ENCODE measurements at regions not wholly inside any gene's neighbourhood (a gene's known extent, or its start where the extent isn't known, plus 50 kb on each side); places are given as distances from the start of the nearest gene placed in this dataset.

DNA sequence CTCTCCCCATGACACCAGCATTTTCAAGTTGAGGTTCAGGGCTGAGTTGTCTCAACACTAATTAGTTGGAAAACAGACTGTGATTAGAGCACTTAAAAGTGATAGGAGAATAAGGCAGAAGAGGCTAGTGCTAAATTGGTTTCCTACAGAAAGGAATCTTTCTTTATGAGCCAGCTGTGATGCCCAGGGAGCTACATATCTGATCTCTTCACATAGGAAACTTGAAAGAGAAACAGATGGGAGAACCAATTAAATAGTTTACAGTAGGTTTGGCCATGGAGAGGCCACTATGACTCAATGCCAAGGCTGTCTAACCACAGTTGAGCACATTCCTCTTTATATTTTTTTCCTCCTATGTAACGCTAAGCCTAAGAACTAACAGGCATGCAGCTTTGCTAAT lies 418.3 kb upstream of the CYRIA start:
- no peak for DNase-seq (ENCODE audit: low spot score)

GRCh38 chr2:17079262-17079661 lies 413.6 kb upstream of the CYRIA start:
- no peak overlapping the region for H3K27ac ChIP-seq
- no peak for TF ChIP-seq CTCF (IDR thresholded peaks at IDR 0.05)
- no peaks in the 10 kb centered on the region for H3K27me3 ChIP-seq
- H3K9me3 ChIP-seq: peaks cover 0 to 18% of the 10 kb centered on the region in 2 donors
- no peaks in the 10 kb centered on the region for H3K36me3 ChIP-seq
- H3K4me3 ChIP-seq: no peak overlapping the region
- no peaks in the 10 kb centered on the region for H3K4me1 ChIP-seq
- DNase-seq (ENCODE audit: low spot score): no peak

More for the DNA sequence above, 418.3 kb upstream of the CYRIA start:
- TF ChIP-seq CTCF (IDR thresholded peaks at IDR 0.05): no peak
- Histone ChIP-seq H3K4me3 (no peak overlapping the region), H3K4me1 (no peaks in the 10 kb centered on the region), H3K27me3 (no peaks in the 10 kb centered on the region), H3K36me3 (no peaks in the 10 kb centered on the region), H3K27ac (no peak overlapping the region), H3K9me3 (peaks cover 0 to 17% of the 10 kb centered on the region in 2 donors)

DNA sequence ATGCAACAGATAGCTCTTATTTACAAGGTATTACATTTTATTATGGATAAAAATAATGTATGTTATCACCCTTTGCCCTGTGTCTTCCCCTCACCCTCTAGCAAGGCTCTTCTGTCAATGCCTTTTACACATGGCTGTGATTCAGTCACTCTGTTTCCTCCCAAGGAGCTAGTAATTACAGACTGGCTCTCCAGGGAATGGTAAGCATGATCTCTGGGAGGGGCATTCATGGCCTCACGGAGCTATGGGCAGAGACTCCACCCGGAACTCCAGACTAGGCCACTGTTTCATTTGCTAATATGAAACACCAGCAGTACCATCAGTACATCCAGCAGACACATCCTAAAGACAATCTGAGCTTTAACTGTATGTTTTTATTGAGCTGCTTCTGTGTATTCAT lies 410.9 kb upstream of the CYRIA start:
- no peak for TF ChIP-seq CTCF (IDR thresholded peaks at IDR 0.05)
- no peak overlapping the region for H3K27ac ChIP-seq
- no peaks in the 10 kb centered on the region for H3K4me1 ChIP-seq
- no peak overlapping the region for H3K4me3 ChIP-seq
- H3K27me3 ChIP-seq: no peaks in the 10 kb centered on the region
- H3K9me3 ChIP-seq: peaks cover 0 to 18% of the 10 kb centered on the region in 2 donors
- DNase-seq (ENCODE audit: low spot score): no peak
- no peaks in the 10 kb centered on the region for H3K36me3 ChIP-seq

GRCh38 chr2:17070711-17071110 lies 405.1 kb upstream of the CYRIA start:
- DNase-seq (ENCODE audit: low spot score): no peak
- Histone ChIP-seq H3K4me3 (no peak overlapping the region), H3K36me3 (no peaks in the 10 kb centered on the region), H3K9me3 (no peaks in the 10 kb centered on the region), H3K27me3 (no peaks in the 10 kb centered on the region), H3K27ac (no peak overlapping the region), H3K4me1 (no peaks in the 10 kb centered on the region)
- no peak for TF ChIP-seq CTCF (IDR thresholded peaks at IDR 0.05)

DNA sequence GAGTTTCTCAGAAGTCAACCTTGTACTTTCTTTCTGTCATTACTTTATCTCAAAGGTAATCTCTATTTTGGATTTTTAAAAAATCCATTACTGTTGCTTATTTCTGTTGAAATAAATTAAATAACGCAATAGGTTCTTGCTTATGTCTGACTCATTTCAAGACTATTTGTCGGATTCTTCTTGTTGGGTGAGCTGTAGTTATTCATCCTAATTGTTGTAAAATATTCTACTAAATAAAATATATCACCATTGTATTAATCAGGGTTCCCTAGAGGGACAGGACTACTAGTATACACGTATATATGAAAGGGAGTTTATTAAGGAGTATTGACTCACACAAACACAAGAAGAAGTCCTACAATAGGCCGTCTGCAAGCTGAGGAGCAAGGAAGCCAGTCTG lies 403.9 kb upstream of the CYRIA start:
- H3K36me3 ChIP-seq: no peaks in the 10 kb centered on the region
- H3K4me1 ChIP-seq: no peaks in the 10 kb centered on the region
- no peak overlapping the region for H3K27ac ChIP-seq
- H3K9me3 ChIP-seq: no peaks in the 10 kb centered on the region
- TF ChIP-seq CTCF (IDR thresholded peaks at IDR 0.05): no peak
- DNase-seq (ENCODE audit: low spot score): no peak
- no peak overlapping the region for H3K4me3 ChIP-seq
- H3K27me3 ChIP-seq: no peaks in the 10 kb centered on the region

GRCh38 chr2:17068021-17068420 lies 402.4 kb upstream of the CYRIA start:
- Histone ChIP-seq H3K27ac (no peak overlapping the region), H3K9me3 (no peaks in the 10 kb centered on the region), H3K4me1 (no peaks in the 10 kb centered on the region), H3K27me3 (no peaks in the 10 kb centered on the region), H3K4me3 (no peak overlapping the region), H3K36me3 (no peaks in the 10 kb centered on the region)
- no peak for DNase-seq (ENCODE audit: low spot score)
- TF ChIP-seq CTCF (IDR thresholded peaks at IDR 0.05): no peak

Data from right atrium auricular region (tissue), 2 donors.